Left ventricle myocardium inferior (tissue), 1 donor: ENCODE measurements at regions not wholly inside any gene's neighbourhood (a gene's known extent, or its start where the extent isn't known, plus 50 kb on each side); places are given as distances from the start of the nearest gene placed in this dataset.

Experiments used
- DNase-seq: peaks from one replicate; pipeline ENCODE4 v3.0.0-alpha.2; 2020
- H3K27ac ChIP-seq: fragments of 200-600 bp; replicated peaks from 2 replicates; pipeline ENCODE4 v1.8.0; 2021
- H3K27me3 ChIP-seq: fragments of 200-600 bp; 2 replicates; pipeline ENCODE4 v1.8.0; 2021; ENCODE audit warnings: low read depth
- H3K36me3 ChIP-seq: fragments of 200-600 bp; 2 replicates; pipeline ENCODE4 v1.8.0; 2021
- H3K4me1 ChIP-seq: fragments of 200-600 bp; 2 replicates; pipeline ENCODE4 v1.8.0; 2021
- H3K4me3 ChIP-seq: fragments of 200-600 bp; 2 replicates; pipeline ENCODE4 v1.8.0; 2021; ENCODE audit warnings: mild to moderate bottlenecking, moderate library complexity
- H3K9me3 ChIP-seq: fragments of 200-600 bp; replicated peaks from 2 replicates; pipeline ENCODE4 v1.8.0; 2021
- intact Hi-C: fragments of 100-400 bp; cut with micrococcal nuclease; formaldehyde crosslinking; loops from one replicate; pipeline ENCODE4 v1.11.0; 2022
- TF ChIP-seq, protein P1 (sequence below): fragments of 200-600 bp; IDR thresholded peaks from 2 replicates; pipeline ENCODE4 v1.8.0; 2021; ENCODE audit warnings: antibody characterized with exemption, mild to moderate bottlenecking, borderline replicate concordance
- donor health status: DM: no; HTN: yes; CAD: no; lungs with severe emphysema.

DNA sequence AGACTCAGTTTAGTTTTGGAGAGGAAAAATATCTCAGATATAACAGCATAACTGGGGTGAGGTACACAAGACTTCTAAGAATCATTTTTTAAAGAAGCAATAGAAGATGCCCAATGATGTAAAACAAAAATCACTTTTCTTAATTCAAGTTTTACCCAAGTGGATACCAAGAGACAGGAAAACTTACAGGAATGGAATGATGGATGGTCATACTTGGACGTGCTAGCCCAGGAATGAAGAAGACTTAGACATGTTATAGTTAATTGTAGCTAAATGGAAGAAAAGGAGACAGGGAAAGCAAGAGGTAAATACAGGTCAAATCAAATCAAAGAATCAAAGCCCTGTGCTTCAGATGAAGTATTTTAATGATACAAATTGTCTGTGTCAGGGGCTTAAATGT lies 312.7 kb upstream of the KCNJ16 start:
- Histone ChIP-seq H3K4me3 (no peak overlapping the region), H3K27ac (no peak overlapping the region), H3K9me3 (no peaks in the 10 kb centered on the region), H3K36me3 (no peaks in the 10 kb centered on the region), H3K27me3 (no peaks in the 10 kb centered on the region), H3K4me1 (no peaks in the 10 kb centered on the region)
- TF ChIP-seq, protein P1, sequence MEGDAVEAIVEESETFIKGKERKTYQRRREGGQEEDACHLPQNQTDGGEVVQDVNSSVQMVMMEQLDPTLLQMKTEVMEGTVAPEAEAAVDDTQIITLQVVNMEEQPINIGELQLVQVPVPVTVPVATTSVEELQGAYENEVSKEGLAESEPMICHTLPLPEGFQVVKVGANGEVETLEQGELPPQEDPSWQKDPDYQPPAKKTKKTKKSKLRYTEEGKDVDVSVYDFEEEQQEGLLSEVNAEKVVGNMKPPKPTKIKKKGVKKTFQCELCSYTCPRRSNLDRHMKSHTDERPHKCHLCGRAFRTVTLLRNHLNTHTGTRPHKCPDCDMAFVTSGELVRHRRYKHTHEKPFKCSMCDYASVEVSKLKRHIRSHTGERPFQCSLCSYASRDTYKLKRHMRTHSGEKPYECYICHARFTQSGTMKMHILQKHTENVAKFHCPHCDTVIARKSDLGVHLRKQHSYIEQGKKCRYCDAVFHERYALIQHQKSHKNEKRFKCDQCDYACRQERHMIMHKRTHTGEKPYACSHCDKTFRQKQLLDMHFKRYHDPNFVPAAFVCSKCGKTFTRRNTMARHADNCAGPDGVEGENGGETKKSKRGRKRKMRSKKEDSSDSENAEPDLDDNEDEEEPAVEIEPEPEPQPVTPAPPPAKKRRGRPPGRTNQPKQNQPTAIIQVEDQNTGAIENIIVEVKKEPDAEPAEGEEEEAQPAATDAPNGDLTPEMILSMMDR: no peak
- no peak for DNase-seq
- intact Hi-C loops: no loop called here

DNA sequence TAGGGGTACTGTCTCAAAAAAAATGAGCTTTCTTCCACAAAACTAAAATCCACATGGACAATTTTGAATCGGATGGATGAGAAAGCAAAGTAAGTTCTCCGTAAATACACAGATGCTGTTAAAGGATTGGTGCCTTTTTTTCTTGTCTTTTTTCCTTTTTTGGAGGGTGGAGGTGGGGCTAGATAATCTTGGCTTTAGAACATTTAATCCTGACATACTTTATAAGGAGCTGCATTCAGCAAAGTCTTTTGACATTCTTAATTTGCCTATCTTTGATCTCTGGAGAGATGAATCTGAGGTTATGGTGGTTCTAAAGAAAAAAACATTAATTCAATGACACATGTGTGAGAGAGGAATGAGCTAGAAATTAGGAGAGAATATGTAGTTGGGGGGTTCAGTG lies 312.3 kb upstream of the KCNJ16 start:
- intact Hi-C loops: no loop called here
- H3K36me3 ChIP-seq: no peaks in the 10 kb centered on the region
- no peak for DNase-seq
- H3K9me3 ChIP-seq: no peaks in the 10 kb centered on the region
- H3K27me3 ChIP-seq: no peaks in the 10 kb centered on the region
- H3K4me3 ChIP-seq: no peak overlapping the region
- no peaks in the 10 kb centered on the region for H3K4me1 ChIP-seq
- H3K27ac ChIP-seq: no peak overlapping the region
- TF ChIP-seq, protein P1: no peak

DNA sequence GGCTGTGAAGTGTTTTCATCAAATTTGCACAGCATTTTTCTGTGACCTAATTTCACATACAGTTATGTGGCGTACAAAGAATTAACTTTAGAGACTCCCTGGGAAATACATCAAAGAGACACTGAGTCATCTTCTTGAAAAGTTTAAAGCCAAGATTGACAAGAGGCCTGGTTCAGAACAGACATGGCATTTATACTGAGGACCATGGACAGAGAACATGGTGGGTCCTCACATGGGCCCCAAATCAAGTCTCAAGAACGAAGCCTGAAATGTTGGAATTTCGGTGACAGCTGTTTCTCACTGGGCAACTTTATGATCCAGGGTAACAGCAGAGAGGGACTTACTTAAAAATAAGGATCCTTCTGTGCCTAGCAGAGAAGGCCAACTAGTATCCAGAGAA lies 311.5 kb upstream of the KCNJ16 start:
- H3K4me1 ChIP-seq: no peaks in the 10 kb centered on the region
- H3K27ac ChIP-seq: no peak overlapping the region
- H3K36me3 ChIP-seq: no peaks in the 10 kb centered on the region
- DNase-seq: no peak
- H3K4me3 ChIP-seq: no peak overlapping the region
- intact Hi-C loops: no loop called here
- no peaks in the 10 kb centered on the region for H3K27me3 ChIP-seq
- H3K9me3 ChIP-seq: no peaks in the 10 kb centered on the region
- TF ChIP-seq, protein P1: no peak

DNA sequence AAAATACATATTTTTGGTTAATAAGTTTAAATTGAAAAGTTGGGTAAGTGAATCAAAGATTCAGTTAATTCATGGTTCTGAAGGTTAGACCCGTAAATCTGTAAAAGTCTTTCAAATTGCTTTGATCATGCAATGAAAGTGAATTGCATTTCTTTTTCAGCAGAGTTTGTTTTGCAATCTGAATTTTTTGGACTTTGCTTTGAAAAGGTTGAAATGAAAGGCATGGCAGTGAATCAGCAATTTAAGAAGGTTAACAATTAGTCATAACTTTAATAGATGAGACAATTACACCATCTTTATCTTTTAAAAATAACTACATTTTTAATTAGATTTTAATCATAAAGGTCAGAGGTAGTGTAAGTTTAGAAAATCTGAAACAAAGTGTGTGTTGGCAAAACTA lies 310.9 kb upstream of the KCNJ16 start:
- H3K27me3 ChIP-seq: no peaks in the 10 kb centered on the region
- no peak overlapping the region for H3K4me3 ChIP-seq
- H3K9me3 ChIP-seq: no peaks in the 10 kb centered on the region
- DNase-seq: no peak
- no peaks in the 10 kb centered on the region for H3K4me1 ChIP-seq
- intact Hi-C loops: no loop called here
- H3K36me3 ChIP-seq: no peaks in the 10 kb centered on the region
- TF ChIP-seq, protein P1: no peak
- H3K27ac ChIP-seq: no peak overlapping the region

DNA sequence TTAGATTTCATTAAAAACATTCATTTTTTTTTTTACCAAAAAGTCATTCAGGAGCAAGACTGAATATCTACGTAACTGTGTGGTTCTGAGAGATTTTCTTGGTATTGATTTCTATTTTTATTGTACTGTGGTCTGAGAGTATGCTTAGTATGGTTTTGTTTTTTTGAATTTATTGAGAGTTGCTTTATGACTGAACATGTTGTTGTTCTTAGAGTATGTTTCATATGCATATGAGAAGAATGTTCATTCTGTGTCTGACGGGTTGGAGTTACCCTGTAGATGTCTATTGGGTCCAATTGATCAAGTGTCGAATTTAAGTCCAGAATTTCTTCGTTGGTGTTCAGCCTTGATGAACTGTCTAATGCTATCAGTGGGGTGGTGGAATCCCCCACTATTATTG lies 306.0 kb upstream of the KCNJ16 start:
- Histone ChIP-seq H3K27ac (no peak overlapping the region), H3K36me3 (no peaks in the 10 kb centered on the region), H3K4me3 (no peak overlapping the region), H3K27me3 (no peaks in the 10 kb centered on the region), H3K4me1 (peaks cover 6% of the 10 kb centered on the region), H3K9me3 (peaks cover 7% of the 10 kb centered on the region)
- DNase-seq: no peak
- TF ChIP-seq, protein P1: no peak
- intact Hi-C loops: no loop called here

DNA sequence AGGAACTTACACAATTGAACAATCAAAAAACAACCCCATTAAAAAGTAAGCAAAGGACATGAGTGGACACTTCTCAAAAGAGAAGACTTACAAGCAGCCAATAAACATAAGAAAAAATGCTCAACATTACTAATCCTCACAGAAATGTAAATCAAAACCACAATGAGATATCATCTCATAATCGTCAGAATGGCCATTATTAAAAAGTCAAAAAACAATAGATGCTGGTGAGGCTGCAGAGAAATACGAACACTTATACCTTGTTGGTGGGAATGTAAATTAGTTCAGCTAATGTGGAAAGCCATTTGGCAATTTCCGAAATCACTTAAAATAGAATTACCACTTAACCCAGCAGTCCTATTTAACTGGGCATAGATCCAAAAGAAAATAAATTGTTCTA lies 301.9 kb upstream of the KCNJ16 start:
- intact Hi-C loops: no loop called here

More for the DNA sequence above, 301.9 kb upstream of the KCNJ16 start:
- DNase-seq: no peak
- H3K27me3 ChIP-seq: no peaks in the 10 kb centered on the region
- TF ChIP-seq, protein P1: no peak
- no peaks in the 10 kb centered on the region for H3K36me3 ChIP-seq
- H3K4me3 ChIP-seq: no peak overlapping the region
- peaks cover 7% of the 10 kb centered on the region for H3K9me3 ChIP-seq
- peaks cover 6% of the 10 kb centered on the region for H3K4me1 ChIP-seq
- H3K27ac ChIP-seq: no peak overlapping the region
